Mesenchymal stem cell (in vitro differentiated cells and primary cell): ENCODE measurements at regions not wholly inside any gene's neighbourhood (a gene's known extent, or its start where the extent isn't known, plus 50 kb on each side); places are given as distances from the start of the nearest gene placed in this dataset.
"Not testable (repeated sequence)": the region's sequence is repeated elsewhere in the genome, so short reads cannot be mapped to it uniquely, and the experiment has no call there.

Experiments used
- DNase-seq: peaks from one replicate; pipeline ENCODE4 v3.0.0-alpha.2; 2013
- H2AFZ ChIP-seq: one replicate; pipeline ENCODE4 v1.6.1; 2013; ENCODE audit warnings: low read depth, mild to moderate bottlenecking, control low read depth, inconsistent platforms, low read length, moderate library complexity
- H2AK5ac ChIP-seq: 2 replicates; pipeline ENCODE4 v1.6.1; 2013; ENCODE audit warnings: low read length, moderate library complexity, mild to moderate bottlenecking, inconsistent platforms; ENCODE audit not compliant: severe bottlenecking
- H2BK120ac ChIP-seq: one replicate; pipeline ENCODE4 v1.6.1; 2013; ENCODE audit warnings: low read depth, mild to moderate bottlenecking, inconsistent platforms, low read length, moderate library complexity
- H2BK12ac ChIP-seq, 2 experiments: one replicate each; pipeline ENCODE4 v1.6.1; 2013; ENCODE audit warnings: inconsistent platforms in 2 of 2, low read length in 2 of 2, mild to moderate bottlenecking in 2 of 2, moderate library complexity in 2 of 2, control low read depth in 1 of 2
- H2BK15ac ChIP-seq: one replicate; pipeline ENCODE4 v1.6.1; 2013; ENCODE audit warnings: mild to moderate bottlenecking, low read depth, inconsistent platforms; ENCODE audit not compliant: poor library complexity, severe bottlenecking
- H2BK5ac ChIP-seq: 2 replicates; pipeline ENCODE4 v1.6.1; 2013; ENCODE audit warnings: low read depth, mild to moderate bottlenecking, low read length, control low read depth, inconsistent platforms; ENCODE audit not compliant: poor library complexity, severe bottlenecking
- H3K14ac ChIP-seq, 2 experiments: one replicate each; pipeline ENCODE4 v1.6.1; 2013; ENCODE audit warnings: inconsistent platforms in 2 of 2, low read length in 2 of 2, control low read depth in 1 of 2, mild to moderate bottlenecking in 1 of 2, moderate library complexity in 1 of 2
- H3K18ac ChIP-seq, 2 experiments: one replicate each; pipeline ENCODE4 v1.6.1; 2013; ENCODE audit warnings: inconsistent platforms in 2 of 2, low read length in 2 of 2, control low read depth in 1 of 2, low read depth in 1 of 2, mild to moderate bottlenecking in 1 of 2
- H3K23ac ChIP-seq, 2 experiments: one replicate each; pipeline ENCODE4 v1.6.1; 2013; ENCODE audit warnings: inconsistent platforms in 2 of 2, low read length in 2 of 2, mild to moderate bottlenecking in 2 of 2, moderate library complexity in 2 of 2, control low read depth in 1 of 2
- H3K27ac ChIP-seq: 2 replicates; pipeline ENCODE4 v1.5.1; 2013; ENCODE audit warnings: mild to moderate bottlenecking, moderate library complexity, low read length, control low read depth, inconsistent platforms; ENCODE audit not compliant: poor library complexity, severe bottlenecking
- H3K27me3 ChIP-seq, 2 experiments: 2 replicates each; pipeline versions ENCODE4 v1.6.1 to v1.7.0; 2013; ENCODE audit warnings: low read length in 2 of 2, mild to moderate bottlenecking in 2 of 2, moderate library complexity in 2 of 2, control low read depth in 1 of 2, inconsistent platforms in 1 of 2; ENCODE audit not compliant: control insufficient read depth in 1 of 2, insufficient read depth in 1 of 2
- H3K36me3 ChIP-seq, 2 experiments: 2 replicates each; pipeline versions ENCODE4 v1.6.1 to v1.7.0; 2013; ENCODE audit warnings: low read length in 2 of 2, control low read depth in 1 of 2, inconsistent platforms in 1 of 2, low read depth in 1 of 2, mild to moderate bottlenecking in 1 of 2; ENCODE audit not compliant: insufficient read depth in 2 of 2, control insufficient read depth in 1 of 2
- H3K4ac ChIP-seq, 2 experiments: one replicate each; pipeline ENCODE4 v1.6.1; 2013; ENCODE audit warnings: inconsistent platforms in 2 of 2, low read length in 2 of 2, mild to moderate bottlenecking in 2 of 2, moderate library complexity in 2 of 2, control low read depth in 1 of 2, low read depth in 1 of 2
- H3K4me1 ChIP-seq: 2 replicates; pipeline ENCODE4 v1.6.1; 2013; ENCODE audit warnings: low read depth, low read length, control low read depth; ENCODE audit not compliant: control insufficient read depth, insufficient read depth
- H3K4me2 ChIP-seq: 2 replicates; pipeline ENCODE4 v1.6.1; 2013; ENCODE audit warnings: low read length, mild to moderate bottlenecking, inconsistent platforms; ENCODE audit not compliant: poor library complexity, severe bottlenecking
- H3K4me3 ChIP-seq, 2 experiments: 2 replicates each; pipeline versions ENCODE4 v1.5.1 to v1.7.0; 2013; ENCODE audit warnings: low read length in 2 of 2, mild to moderate bottlenecking in 2 of 2, control low read depth in 1 of 2, low read depth in 1 of 2; ENCODE audit not compliant: insufficient read depth in 1 of 2
- H3K79me1 ChIP-seq: replicated peaks from 2 replicates; pipeline ENCODE4 v1.6.1; 2013; ENCODE audit warnings: mild to moderate bottlenecking, control low read depth, low read length, inconsistent platforms; ENCODE audit not compliant: poor library complexity, severe bottlenecking
- H3K9ac ChIP-seq: 2 replicates; pipeline ENCODE4 v1.7.0; 2013; ENCODE audit warnings: mild to moderate bottlenecking, low read length, moderate library complexity
- H3K9me3 ChIP-seq: 2 replicates; pipeline ENCODE4 v1.7.0; 2013; ENCODE audit warnings: mild to moderate bottlenecking, low read length; ENCODE audit not compliant: control insufficient read depth
- H4K8ac ChIP-seq: one replicate; pipeline ENCODE4 v1.6.1; 2013; ENCODE audit warnings: inconsistent platforms, mild to moderate bottlenecking, low read length, moderate library complexity
- H4K91ac ChIP-seq: one replicate; pipeline ENCODE4 v1.6.1; 2013; ENCODE audit warnings: mild to moderate bottlenecking, low read length, inconsistent platforms
- WGBS: methylation state at CpG from one replicate; pipeline ENCODE4 v1.1.7; 2013; ENCODE audit warnings: mixed read lengths; 5-methylcytosine and 5-hydroxymethylcytosine counted together

GRCh38 chr6:135728589-135728988, 122.9 kb upstream of the PDE7B start:
- Histone ChIP-seq H3K23ac (no peak overlapping the region), H3K9me3 (peaks cover 9% of the 10 kb centered on the region), H2BK15ac (no peak overlapping the region), H4K91ac (no peak overlapping the region), H3K4me2 (no peak overlapping the region), H2AFZ (no peak overlapping the region), H2BK120ac (no peak overlapping the region), H2AK5ac (no peak overlapping the region), H2BK12ac (no peak overlapping the region), H3K18ac (no peak overlapping the region), H2BK5ac (no peak overlapping the region), H3K14ac (no peak overlapping the region), H3K79me1 (no peaks in the 10 kb centered on the region), H3K4me3 (no peak overlapping the region), H3K36me3 (no peaks in the 10 kb centered on the region), H3K27ac (no peak overlapping the region), H3K4me1 (no peaks in the 10 kb centered on the region), H3K27me3 (no peaks in the 10 kb centered on the region), H3K9ac (no peak overlapping the region), H3K4ac (no peak overlapping the region), H4K8ac (no peak overlapping the region)
- 92% methylated on average over 1 of the region's 2 CpGs for WGBS
- DNase-seq: no peak

- H4K8ac ChIP-seq: no peak overlapping the region
- 94% methylated on average over 3 of the region's 3 CpGs for WGBS
- no peaks in the 10 kb centered on the region for H3K4me1 ChIP-seq
- H3K27ac ChIP-seq: no peak overlapping the region
- no peak for DNase-seq
- no peak overlapping the region for H2BK12ac ChIP-seq
- no peak overlapping the region for H3K4me2 ChIP-seq
- H3K27me3 ChIP-seq: no peaks in the 10 kb centered on the region
- H3K23ac ChIP-seq: no peak overlapping the region
- H3K36me3 ChIP-seq: no peaks in the 10 kb centered on the region
- no peak overlapping the region for H2BK5ac ChIP-seq
- no peak overlapping the region for H3K9ac ChIP-seq
- no peak overlapping the region for H3K14ac ChIP-seq
- no peak overlapping the region for H3K4ac ChIP-seq
- H2BK120ac ChIP-seq: no peak overlapping the region
- no peaks in the 10 kb centered on the region for H3K79me1 ChIP-seq
- no peak overlapping the region for H3K18ac ChIP-seq
- no peak overlapping the region for H2BK15ac ChIP-seq
- no peak overlapping the region for H2AFZ ChIP-seq
- no peak overlapping the region for H4K91ac ChIP-seq
- H3K9me3 ChIP-seq: no peaks in the 10 kb centered on the region
- H2AK5ac ChIP-seq: no peak overlapping the region
- no peak overlapping the region for H3K4me3 ChIP-seq
Measured at GRCh38 chr6:135731116-135731515, 120.4 kb upstream of the PDE7B start.

GRCh38 chr6:135736351-135736750, 115.2 kb upstream of the PDE7B start:
- 94% methylated on average over 6 of the region's 6 CpGs for whole genome bisulfite sequencing
- not testable (repeated sequence) for H3K36me3 ChIP-seq, H3K4me3 ChIP-seq, H3K14ac ChIP-seq, H3K9ac ChIP-seq, H3K4me1 ChIP-seq, H2BK15ac ChIP-seq, H3K79me1 ChIP-seq, H4K8ac ChIP-seq, H3K23ac ChIP-seq, H2AFZ ChIP-seq, H3K9me3 ChIP-seq, H3K18ac ChIP-seq, H3K4me2 ChIP-seq, H3K27ac ChIP-seq, H2AK5ac ChIP-seq, H4K91ac ChIP-seq, H2BK120ac ChIP-seq, H2BK12ac ChIP-seq, H2BK5ac ChIP-seq, H3K4ac ChIP-seq, H3K27me3 ChIP-seq, DNase-seq

- no peak overlapping the region for H2BK120ac ChIP-seq
- no peak overlapping the region for H4K8ac ChIP-seq
- DNase-seq: no peak
- H3K18ac ChIP-seq: no peak overlapping the region
- no peak overlapping the region for H2BK15ac ChIP-seq
- no peaks in the 10 kb centered on the region for H3K79me1 ChIP-seq
- H3K14ac ChIP-seq: no peak overlapping the region
- H3K4me2 ChIP-seq: no peak overlapping the region
- no peak overlapping the region for H2BK5ac ChIP-seq
- no peak overlapping the region for H3K27ac ChIP-seq
- H3K9me3 ChIP-seq: no peaks in the 10 kb centered on the region
- H4K91ac ChIP-seq: no peak overlapping the region
- no peaks in the 10 kb centered on the region for H3K27me3 ChIP-seq
- H3K23ac ChIP-seq: no peak overlapping the region
- no peak overlapping the region for H3K4ac ChIP-seq
- no peak overlapping the region for H3K4me3 ChIP-seq
- no peak overlapping the region for H3K9ac ChIP-seq
- H3K36me3 ChIP-seq: no peaks in the 10 kb centered on the region
- no peaks in the 10 kb centered on the region for H3K4me1 ChIP-seq
- H2BK12ac ChIP-seq: no peak overlapping the region
- 100% methylated on average over 1 of the region's 1 CpG for WGBS
- no peak overlapping the region for H2AK5ac ChIP-seq
- H2AFZ ChIP-seq: no peak overlapping the region
Measured at GRCh38 chr6:135738636-135739035, 112.9 kb upstream of the PDE7B start.
